PC-9 (cell line): ENCODE measurements at regions not wholly inside any gene's neighbourhood (a gene's known extent, or its start where the extent isn't known, plus 50 kb on each side); places are given as distances from the start of the nearest gene placed in this dataset.

Experiments used
- EZH2 ChIP-seq: fragments of 200-600 bp; sonication (generic); IDR thresholded peaks from 2 replicates; pipeline ENCODE4 v1.8.0; 2017; ENCODE audit warnings: antibody characterized with exemption, low read depth
- TF ChIP-seq, protein P1 (sequence below): fragments of 200-600 bp; sonication (generic); conservative IDR thresholded peaks from 2 replicates; pipeline ENCODE4 v1.6.1; 2017; ENCODE audit warnings: mixed run types, antibody characterized with exemption, mild to moderate bottlenecking, moderate library complexity

- TF ChIP-seq, protein P1, sequence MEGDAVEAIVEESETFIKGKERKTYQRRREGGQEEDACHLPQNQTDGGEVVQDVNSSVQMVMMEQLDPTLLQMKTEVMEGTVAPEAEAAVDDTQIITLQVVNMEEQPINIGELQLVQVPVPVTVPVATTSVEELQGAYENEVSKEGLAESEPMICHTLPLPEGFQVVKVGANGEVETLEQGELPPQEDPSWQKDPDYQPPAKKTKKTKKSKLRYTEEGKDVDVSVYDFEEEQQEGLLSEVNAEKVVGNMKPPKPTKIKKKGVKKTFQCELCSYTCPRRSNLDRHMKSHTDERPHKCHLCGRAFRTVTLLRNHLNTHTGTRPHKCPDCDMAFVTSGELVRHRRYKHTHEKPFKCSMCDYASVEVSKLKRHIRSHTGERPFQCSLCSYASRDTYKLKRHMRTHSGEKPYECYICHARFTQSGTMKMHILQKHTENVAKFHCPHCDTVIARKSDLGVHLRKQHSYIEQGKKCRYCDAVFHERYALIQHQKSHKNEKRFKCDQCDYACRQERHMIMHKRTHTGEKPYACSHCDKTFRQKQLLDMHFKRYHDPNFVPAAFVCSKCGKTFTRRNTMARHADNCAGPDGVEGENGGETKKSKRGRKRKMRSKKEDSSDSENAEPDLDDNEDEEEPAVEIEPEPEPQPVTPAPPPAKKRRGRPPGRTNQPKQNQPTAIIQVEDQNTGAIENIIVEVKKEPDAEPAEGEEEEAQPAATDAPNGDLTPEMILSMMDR: no peak
- TF ChIP-seq EZH2: no peak
Observed at GRCh38 chr9:108273988-108274387, 581.8 kb downstream of the ACTL7B start.
